ENCODE measurements at regions not wholly inside any gene's neighbourhood (a gene's known extent, or its start where the extent isn't known, plus 50 kb on each side); places are given as distances from the start of the nearest gene placed in this dataset.

DNA sequence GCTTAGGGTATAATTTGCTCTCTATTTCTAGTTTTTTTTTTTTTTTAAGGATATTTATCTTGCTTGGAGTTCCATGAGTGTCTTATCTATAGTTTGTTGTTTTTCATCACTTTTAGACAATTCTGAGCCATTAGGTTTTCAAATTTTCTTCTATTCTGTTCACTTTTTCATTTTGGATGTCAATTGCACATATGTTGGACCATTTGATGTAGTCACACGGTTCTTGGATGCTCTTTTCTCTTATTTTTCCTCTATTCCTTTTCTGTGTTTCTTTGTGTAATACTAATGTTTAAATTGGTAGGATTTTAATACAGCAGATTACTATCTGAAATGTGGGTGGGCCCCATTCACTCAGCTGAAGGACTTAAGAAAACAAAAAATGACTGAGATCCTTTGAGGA lies 292.6 kb downstream of the CALCRL start:
- TF ChIP-seq CTCF (IDR thresholded peaks at IDR 0.05; ENCODE audit: low read depth, low read length) (no peak), EZH2phosphoT487 (IDR thresholded peaks at IDR 0.05; ENCODE audit: low read depth) (no peak)

Data from OCI-LY3 (cell line).